H1 (cell line): ENCODE measurements at regions not wholly inside any gene's neighbourhood (a gene's known extent, or its start where the extent isn't known, plus 50 kb on each side); places are given as distances from the start of the nearest gene placed in this dataset.

Experiments used
- BCL11A ChIP-seq, 2 experiments: IDR thresholded peaks; one replicate each; pipeline ENCODE4 v1.6.1; 2011; ENCODE audit warnings: low read depth in 2 of 2, low read length in 2 of 2, mild to moderate bottlenecking in 2 of 2
- EP300 ChIP-seq, 2 experiments: IDR thresholded peaks; 1 replicate in 1 of 2; 2 replicates in 1 of 2; pipeline ENCODE4 v1.6.1; 2011 to 2012; ENCODE audit warnings: low read depth in 2 of 2, low read length in 2 of 2, mild to moderate bottlenecking in 2 of 2, borderline replicate concordance in 1 of 2, inconsistent platforms in 1 of 2, moderate library complexity in 1 of 2
- HDAC2 ChIP-seq, 2 experiments: fragments of 300-600 bp in 1 of 2; sonication (generic) in 1 of 2; IDR thresholded peaks; 2 replicates each; pipeline ENCODE4 v1.6.1; 2011 to 2012; ENCODE audit warnings: low read depth in 2 of 2, low read length in 2 of 2, mild to moderate bottlenecking in 2 of 2, moderate library complexity in 2 of 2, borderline replicate concordance in 1 of 2, inconsistent platforms in 1 of 2
- POLR2A ChIP-seq, 2 experiments: IDR thresholded peaks; 1 replicate in 1 of 2; 2 replicates in 1 of 2; pipeline ENCODE4 v1.6.1; 2011; ENCODE audit warnings: low read depth in 2 of 2, low read length in 2 of 2, mild to moderate bottlenecking in 2 of 2; ENCODE audit errors: control extremely low read depth in 1 of 2
- POLR2AphosphoS5 ChIP-seq: IDR thresholded peaks from 2 replicates; pipeline ENCODE4 v1.6.1; 2011; ENCODE audit warnings: low read depth, low read length
- SIX5 ChIP-seq: IDR thresholded peaks from 2 replicates; pipeline ENCODE4 v1.6.1; 2011; ENCODE audit warnings: mild to moderate bottlenecking, low read depth, low read length
- SP1 ChIP-seq: IDR thresholded peaks from 2 replicates; pipeline ENCODE4 v1.6.1; 2011; ENCODE audit warnings: low read depth, low read length
- SUZ12 ChIP-seq: fragments of 200-600 bp; sonication (generic); IDR thresholded peaks from 2 replicates; pipeline ENCODE4 v1.6.1; 2012; ENCODE audit warnings: mild to moderate bottlenecking, inconsistent platforms, low read length, moderate library complexity, mixed read lengths
- TEAD4 ChIP-seq: IDR thresholded peaks from 2 replicates; pipeline ENCODE4 v1.6.1; 2012; ENCODE audit warnings: low read depth, low read length, inconsistent platforms, mixed read lengths
- TF ChIP-seq, protein P1 (sequence below), 3 experiments: IDR thresholded peaks; 1 replicate in 2 of 3; 2 replicates in 1 of 3; pipeline versions ENCODE4 v1.5.1 to v1.6.1; 2011; ENCODE audit warnings: low read length in 3 of 3, mild to moderate bottlenecking in 3 of 3, inconsistent platforms in 2 of 3, low read depth in 1 of 3, moderate library complexity in 1 of 3; ENCODE audit not compliant: insufficient read depth in 1 of 3; ENCODE audit errors: control extremely low read depth in 1 of 3

DNA sequence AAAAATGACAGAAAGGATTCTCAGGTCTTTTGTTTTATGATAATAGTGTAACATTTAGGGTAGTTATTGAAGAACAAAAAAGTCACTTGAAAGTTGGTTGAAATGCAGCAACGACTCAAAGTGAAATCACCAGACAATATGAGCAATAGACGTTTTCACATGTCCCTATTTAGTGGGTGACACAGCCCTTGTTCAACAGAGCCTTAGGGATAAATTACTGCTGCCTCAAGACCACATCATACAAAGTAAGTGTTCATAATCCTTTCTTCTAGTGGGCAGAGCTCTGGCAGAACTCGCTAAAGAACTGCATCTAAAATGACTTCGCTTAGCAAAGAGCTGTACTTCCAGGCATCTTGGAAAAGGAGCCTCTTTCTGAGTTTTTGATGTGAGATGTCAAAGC lies 128.5 kb upstream of the LMNTD1 start:
- TF ChIP-seq, protein P1, sequence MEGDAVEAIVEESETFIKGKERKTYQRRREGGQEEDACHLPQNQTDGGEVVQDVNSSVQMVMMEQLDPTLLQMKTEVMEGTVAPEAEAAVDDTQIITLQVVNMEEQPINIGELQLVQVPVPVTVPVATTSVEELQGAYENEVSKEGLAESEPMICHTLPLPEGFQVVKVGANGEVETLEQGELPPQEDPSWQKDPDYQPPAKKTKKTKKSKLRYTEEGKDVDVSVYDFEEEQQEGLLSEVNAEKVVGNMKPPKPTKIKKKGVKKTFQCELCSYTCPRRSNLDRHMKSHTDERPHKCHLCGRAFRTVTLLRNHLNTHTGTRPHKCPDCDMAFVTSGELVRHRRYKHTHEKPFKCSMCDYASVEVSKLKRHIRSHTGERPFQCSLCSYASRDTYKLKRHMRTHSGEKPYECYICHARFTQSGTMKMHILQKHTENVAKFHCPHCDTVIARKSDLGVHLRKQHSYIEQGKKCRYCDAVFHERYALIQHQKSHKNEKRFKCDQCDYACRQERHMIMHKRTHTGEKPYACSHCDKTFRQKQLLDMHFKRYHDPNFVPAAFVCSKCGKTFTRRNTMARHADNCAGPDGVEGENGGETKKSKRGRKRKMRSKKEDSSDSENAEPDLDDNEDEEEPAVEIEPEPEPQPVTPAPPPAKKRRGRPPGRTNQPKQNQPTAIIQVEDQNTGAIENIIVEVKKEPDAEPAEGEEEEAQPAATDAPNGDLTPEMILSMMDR (IDR thresholded peaks at IDR 0.05; ENCODE audit: control extremely low read depth in 1 of 3, insufficient read depth in 1 of 3, low read depth in 1 of 3, low read length in 3 of 3): no peak
- TF ChIP-seq SUZ12 (no peak), EP300 (IDR thresholded peaks at IDR 0.05; ENCODE audit: borderline replicate concordance in 1 of 2, low read depth in 2 of 2, low read length in 2 of 2) (no peak), POLR2AphosphoS5 (no peak), SP1 (no peak), POLR2A (IDR thresholded peaks at IDR 0.05; ENCODE audit: control extremely low read depth in 1 of 2, low read depth in 2 of 2, low read length in 2 of 2) (no peak), TEAD4 (no peak), BCL11A (IDR thresholded peaks at IDR 0.05; ENCODE audit: low read depth in 2 of 2, low read length in 2 of 2) (no peak), HDAC2 (IDR thresholded peaks at IDR 0.05; ENCODE audit: borderline replicate concordance in 1 of 2, low read depth in 2 of 2, low read length in 2 of 2) (no peak), SIX5 (no peak)
